ENCODE measurements at regions not wholly inside any gene's neighbourhood (a gene's known extent, or its start where the extent isn't known, plus 50 kb on each side); places are given as distances from the start of the nearest gene placed in this dataset.
A peak's percentile ranks its signal among the peaks of the same experiment; 100 is the strongest.

- no peaks in the 10 kb centered on the region for H3K9me3 ChIP-seq
- TF ChIP-seq POLR2A (IDR thresholded peaks at IDR 0.05) = no peak
- no peak for TF ChIP-seq CTCF (IDR thresholded peaks at IDR 0.05)
- no peak for DNase-seq
- intact Hi-C loops (cut with DNase I) = no loop called here
- no peaks in the 10 kb centered on the region for H3K27me3 ChIP-seq
- no peaks in the 10 kb centered on the region for H3K36me3 ChIP-seq
- no peak overlapping the region for H3K4me3 ChIP-seq
- 68 to 83% methylated on average over 2 of the region's 2 CpGs for WGBS, 2 donors
- H3K4me1 ChIP-seq = no peaks in the 10 kb centered on the region
- no peak overlapping the region for H3K27ac ChIP-seq
Observed at GRCh38 chr19:30637926-30638325, 265.7 kb downstream of the ZNF536 start.

GRCh38 chr19:30634996-30635975, 263.1 kb downstream of the ZNF536 start:
- intact Hi-C loops (cut with DNase I) = no loop called here
- H3K9me3 ChIP-seq = no peaks in the 10 kb centered on the region
- DNase-seq = no peak
- no peaks in the 10 kb centered on the region for H3K36me3 ChIP-seq
- H3K4me3 ChIP-seq = no peak overlapping the region
- no peak overlapping the region for H3K27ac ChIP-seq
- WGBS, 2 donors = 79 to 87% methylated on average over 9 to 16 of the region's 20 CpGs
- H3K4me1 ChIP-seq = peaks cover 0 to 7% (median 0%) of the 10 kb centered on the region in 3 donors
- TF ChIP-seq POLR2A (IDR thresholded peaks at IDR 0.05) = no peak
- TF ChIP-seq CTCF (IDR thresholded peaks at IDR 0.05) = no peak
- no peaks in the 10 kb centered on the region for H3K27me3 ChIP-seq

GRCh38 chr19:30634131-30634830, 262.1 kb downstream of the ZNF536 start:
- 71 to 80% methylated on average over 18 to 19 of the region's 19 CpGs for WGBS, 2 donors
- H3K4me3 ChIP-seq = peak overlapping the region in 1 of 4 donors; percentile 28
- H3K36me3 ChIP-seq = no peaks in the 10 kb centered on the region
- intact Hi-C loops (cut with DNase I) = no loop called here
- H3K27ac ChIP-seq = no peak overlapping the region
- peaks cover 0 to 8% (median 0%) of the 10 kb centered on the region in 3 donors for H3K4me1 ChIP-seq
- TF ChIP-seq CTCF (IDR thresholded peaks at IDR 0.05) (no peak), POLR2A (IDR thresholded peaks at IDR 0.05) (no peak)
- no peak for DNase-seq
- no peaks in the 10 kb centered on the region for H3K9me3 ChIP-seq
- no peaks in the 10 kb centered on the region for H3K27me3 ChIP-seq

- no peak for DNase-seq
- WGBS, 2 donors = 83% methylated on average over 8 of the region's 12 CpGs; no CpG with 5 or more reads in 1 of the 2 donors
- H3K9me3 ChIP-seq = no peaks in the 10 kb centered on the region
- H3K36me3 ChIP-seq = no peaks in the 10 kb centered on the region
- H3K27ac ChIP-seq = no peak overlapping the region
- no peaks in the 10 kb centered on the region for H3K27me3 ChIP-seq
- no peak overlapping the region for H3K4me3 ChIP-seq
- peaks cover 0 to 8% (median 0%) of the 10 kb centered on the region in 3 donors for H3K4me1 ChIP-seq
- TF ChIP-seq POLR2A (IDR thresholded peaks at IDR 0.05) (no peak), CTCF (IDR thresholded peaks at IDR 0.05) (no peak)
- intact Hi-C loops (cut with DNase I) = no loop called here
Observed at GRCh38 chr19:30631033-30631370, 258.8 kb downstream of the ZNF536 start.
